Keratinocyte (primary cell): ENCODE measurements at regions not wholly inside any gene's neighbourhood (a gene's known extent, or its start where the extent isn't known, plus 50 kb on each side); places are given as distances from the start of the nearest gene placed in this dataset.
"Not testable (repeated sequence)": the region's sequence is repeated elsewhere in the genome, so short reads cannot be mapped to it uniquely, and the experiment has no call there.

Experiments
- EZH2 ChIP-seq: IDR thresholded peaks from one replicate; pipeline ENCODE4 v1.6.1; 2012; ENCODE audit warnings: inconsistent platforms, mild to moderate bottlenecking, low read length, moderate library complexity
- TF ChIP-seq, protein P1 (sequence below), 3 experiments: IDR thresholded peaks in 1 of 3; conservative IDR thresholded peaks in 1 of 3; optimal IDR thresholded peaks in 1 of 3; 2 replicates in 2 of 3; 3 replicates in 1 of 3; pipeline versions ENCODE3 to v1.5.1; 2011; ENCODE audit warnings: low read length in 3 of 3, mild to moderate bottlenecking in 3 of 3, moderate library complexity in 2 of 3, control low read depth in 1 of 3, inconsistent platforms in 1 of 3; ENCODE audit not compliant: insufficient read depth in 2 of 3; ENCODE audit errors: extremely low read depth in 1 of 3

DNA sequence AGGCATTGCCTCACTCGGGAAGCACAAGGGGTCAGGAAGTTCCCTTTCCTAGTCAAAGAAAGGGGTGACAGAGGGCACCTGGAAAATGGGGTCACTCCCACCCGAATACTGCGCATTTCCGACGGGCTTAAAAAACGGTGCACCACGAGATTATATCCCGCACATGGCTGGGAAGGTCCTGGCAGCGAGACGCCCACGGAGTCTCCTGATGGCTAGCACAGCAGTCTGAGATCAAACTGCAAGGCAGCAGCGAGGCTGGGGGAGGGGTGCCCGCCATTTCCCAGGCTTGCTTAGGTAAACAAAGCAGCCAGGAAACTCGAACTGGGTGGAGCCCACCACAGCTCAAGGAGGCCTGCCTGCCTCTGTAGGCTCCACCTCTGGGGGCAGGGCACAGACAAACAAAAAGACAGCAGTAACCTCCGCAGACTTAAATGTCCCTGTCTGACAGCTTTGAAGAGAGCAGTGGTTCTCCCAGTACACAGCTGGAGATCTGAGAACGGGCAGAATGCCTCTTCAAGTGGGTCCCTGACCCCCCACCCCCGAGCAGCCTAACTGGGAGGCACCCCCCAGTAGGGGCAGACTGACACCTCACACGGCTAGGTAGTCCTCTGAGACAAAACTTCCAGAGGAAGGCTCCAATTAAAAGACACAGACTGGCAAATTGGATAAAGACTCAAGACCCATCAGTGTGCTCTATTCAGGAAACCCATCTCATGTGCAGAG is 297.2 kb upstream of the DDI1 start:
- not testable (repeated sequence) for TF ChIP-seq EZH2
- TF ChIP-seq, protein P1, sequence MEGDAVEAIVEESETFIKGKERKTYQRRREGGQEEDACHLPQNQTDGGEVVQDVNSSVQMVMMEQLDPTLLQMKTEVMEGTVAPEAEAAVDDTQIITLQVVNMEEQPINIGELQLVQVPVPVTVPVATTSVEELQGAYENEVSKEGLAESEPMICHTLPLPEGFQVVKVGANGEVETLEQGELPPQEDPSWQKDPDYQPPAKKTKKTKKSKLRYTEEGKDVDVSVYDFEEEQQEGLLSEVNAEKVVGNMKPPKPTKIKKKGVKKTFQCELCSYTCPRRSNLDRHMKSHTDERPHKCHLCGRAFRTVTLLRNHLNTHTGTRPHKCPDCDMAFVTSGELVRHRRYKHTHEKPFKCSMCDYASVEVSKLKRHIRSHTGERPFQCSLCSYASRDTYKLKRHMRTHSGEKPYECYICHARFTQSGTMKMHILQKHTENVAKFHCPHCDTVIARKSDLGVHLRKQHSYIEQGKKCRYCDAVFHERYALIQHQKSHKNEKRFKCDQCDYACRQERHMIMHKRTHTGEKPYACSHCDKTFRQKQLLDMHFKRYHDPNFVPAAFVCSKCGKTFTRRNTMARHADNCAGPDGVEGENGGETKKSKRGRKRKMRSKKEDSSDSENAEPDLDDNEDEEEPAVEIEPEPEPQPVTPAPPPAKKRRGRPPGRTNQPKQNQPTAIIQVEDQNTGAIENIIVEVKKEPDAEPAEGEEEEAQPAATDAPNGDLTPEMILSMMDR (optimal IDR thresholded peaks at IDR 0.05 in 1 of 3, IDR thresholded peaks at IDR 0.05 in 1 of 3, conservative IDR thresholded peaks at IDR 0.05 in 1 of 3; ENCODE audit: extremely low read depth in 1 of 3, insufficient read depth in 2 of 3, low read length in 3 of 3) = not testable (repeated sequence)
